ENCODE measurements at regions not wholly inside any gene's neighbourhood (a gene's known extent, or its start where the extent isn't known, plus 50 kb on each side); places are given as distances from the start of the nearest gene placed in this dataset.
"Not testable (repeated sequence)": the region's sequence is repeated elsewhere in the genome, so short reads cannot be mapped to it uniquely, and the experiment has no call there.

- H3K4me1 ChIP-seq (ENCODE audit: control insufficient read depth, extremely low read depth, insufficient read depth, low read length): no peaks in the 10 kb centered on the region
- dilution Hi-C loops (cut with MboI; ENCODE audit: extremely low pct_ligation_motif_present, low sequenced_read_pairs): no loop called here
- H3K79me2 ChIP-seq (ENCODE audit: control insufficient read depth, insufficient read depth, low read length): no peaks in the 10 kb centered on the region
- no peak overlapping the region for H3K27ac ChIP-seq (ENCODE audit: control insufficient read depth, insufficient read depth, low read length)
- H3K4me2 ChIP-seq (ENCODE audit: control insufficient read depth, extremely low read depth, insufficient read depth, low read depth, low read length): no peak overlapping the region
- DNase-seq (ENCODE audit: low read depth, low spot score): no peak
- no peaks in the 10 kb centered on the region for H3K9me1 ChIP-seq (ENCODE audit: control insufficient read depth, extremely low read depth, insufficient read depth, low read length)
- no peaks in the 10 kb centered on the region for H3K27me3 ChIP-seq (ENCODE audit: control insufficient read depth, extremely low read depth, insufficient read depth, low read length)
- no peak overlapping the region for H3K4me3 ChIP-seq (ENCODE audit: control insufficient read depth in 2 of 3, extremely low read depth in 1 of 3, insufficient read depth in 2 of 3, low read depth in 1 of 3, low read length in 3 of 3)
- no peak overlapping the region for H3K9ac ChIP-seq (ENCODE audit: control insufficient read depth, extremely low read depth, insufficient read depth, low read length)
- no peaks in the 10 kb centered on the region for H3K9me3 ChIP-seq (ENCODE audit: control insufficient read depth, low read depth, low read length)
- FAIRE-seq: no peak
- H4K20me1 ChIP-seq (ENCODE audit: control insufficient read depth, extremely low read depth, insufficient read depth, low read length): no peaks in the 10 kb centered on the region
- no peak overlapping the region for H2AFZ ChIP-seq (ENCODE audit: control insufficient read depth, low read length)
- TF ChIP-seq EZH2 (IDR thresholded peaks at IDR 0.05; ENCODE audit: low read length): no peak
- TF ChIP-seq, protein P1, sequence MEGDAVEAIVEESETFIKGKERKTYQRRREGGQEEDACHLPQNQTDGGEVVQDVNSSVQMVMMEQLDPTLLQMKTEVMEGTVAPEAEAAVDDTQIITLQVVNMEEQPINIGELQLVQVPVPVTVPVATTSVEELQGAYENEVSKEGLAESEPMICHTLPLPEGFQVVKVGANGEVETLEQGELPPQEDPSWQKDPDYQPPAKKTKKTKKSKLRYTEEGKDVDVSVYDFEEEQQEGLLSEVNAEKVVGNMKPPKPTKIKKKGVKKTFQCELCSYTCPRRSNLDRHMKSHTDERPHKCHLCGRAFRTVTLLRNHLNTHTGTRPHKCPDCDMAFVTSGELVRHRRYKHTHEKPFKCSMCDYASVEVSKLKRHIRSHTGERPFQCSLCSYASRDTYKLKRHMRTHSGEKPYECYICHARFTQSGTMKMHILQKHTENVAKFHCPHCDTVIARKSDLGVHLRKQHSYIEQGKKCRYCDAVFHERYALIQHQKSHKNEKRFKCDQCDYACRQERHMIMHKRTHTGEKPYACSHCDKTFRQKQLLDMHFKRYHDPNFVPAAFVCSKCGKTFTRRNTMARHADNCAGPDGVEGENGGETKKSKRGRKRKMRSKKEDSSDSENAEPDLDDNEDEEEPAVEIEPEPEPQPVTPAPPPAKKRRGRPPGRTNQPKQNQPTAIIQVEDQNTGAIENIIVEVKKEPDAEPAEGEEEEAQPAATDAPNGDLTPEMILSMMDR (optimal IDR thresholded peaks at IDR 0.05 in 1 of 3, IDR thresholded peaks at IDR 0.05 in 1 of 3, conservative IDR thresholded peaks at IDR 0.05 in 1 of 3; ENCODE audit: extremely low read depth in 1 of 3, insufficient read depth in 2 of 3, low read length in 3 of 3): no peak
- H3K36me3 ChIP-seq (ENCODE audit: control insufficient read depth in 2 of 2, extremely low read depth in 1 of 2, insufficient read depth in 2 of 2, low read length in 2 of 2): no peaks in the 10 kb centered on the region
These were observed 474.0 kb downstream of the IRS2 start for GRCh38 chr13:109312399-109312798.

DNA sequence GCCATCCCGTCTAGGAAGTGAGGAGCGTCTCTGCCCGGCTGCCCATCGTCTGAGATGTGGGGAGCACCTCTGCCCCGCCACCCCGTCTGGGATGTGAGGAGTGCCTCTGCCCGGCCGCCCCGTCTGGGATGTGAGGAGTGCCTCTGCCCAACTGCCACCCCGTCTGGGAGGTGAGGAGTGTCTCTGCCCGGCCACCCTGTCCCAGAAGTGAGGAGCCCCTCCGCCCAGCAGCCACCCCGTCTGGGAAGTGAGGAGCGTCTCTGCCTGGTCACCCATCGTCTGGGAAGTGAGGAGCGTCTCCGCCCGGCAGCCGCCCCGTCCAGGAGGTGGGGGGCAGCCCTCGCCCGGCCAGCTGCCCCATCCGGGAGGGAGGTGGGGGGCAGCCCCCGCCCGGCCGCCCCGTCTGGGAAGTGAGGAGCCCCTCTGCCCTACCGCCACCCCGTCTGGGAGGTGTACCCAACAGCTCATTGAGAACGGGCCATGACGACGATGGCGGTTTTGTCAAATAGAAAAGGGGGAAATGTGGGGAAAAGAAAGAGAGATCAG is 474.9 kb downstream of the IRS2 start:
- H3K9me1 ChIP-seq (ENCODE audit: control insufficient read depth, extremely low read depth, insufficient read depth, low read length); FAIRE-seq; H3K4me1 ChIP-seq (ENCODE audit: control insufficient read depth, extremely low read depth, insufficient read depth, low read length); H3K27ac ChIP-seq (ENCODE audit: control insufficient read depth, insufficient read depth, low read length); H3K27me3 ChIP-seq (ENCODE audit: control insufficient read depth, extremely low read depth, insufficient read depth, low read length); H3K4me3 ChIP-seq (ENCODE audit: control insufficient read depth in 2 of 3, extremely low read depth in 1 of 3, insufficient read depth in 2 of 3, low read depth in 1 of 3, low read length in 3 of 3); H3K79me2 ChIP-seq (ENCODE audit: control insufficient read depth, insufficient read depth, low read length); H3K9ac ChIP-seq (ENCODE audit: control insufficient read depth, extremely low read depth, insufficient read depth, low read length); H3K9me3 ChIP-seq (ENCODE audit: control insufficient read depth, low read depth, low read length); H3K4me2 ChIP-seq (ENCODE audit: control insufficient read depth, extremely low read depth, insufficient read depth, low read depth, low read length); H3K36me3 ChIP-seq (ENCODE audit: control insufficient read depth in 2 of 2, extremely low read depth in 1 of 2, insufficient read depth in 2 of 2, low read length in 2 of 2); DNase-seq (ENCODE audit: low read depth, low spot score); H4K20me1 ChIP-seq (ENCODE audit: control insufficient read depth, extremely low read depth, insufficient read depth, low read length); dilution Hi-C loops (cut with MboI; ENCODE audit: extremely low pct_ligation_motif_present, low sequenced_read_pairs); H2AFZ ChIP-seq (ENCODE audit: control insufficient read depth, low read length): not testable (repeated sequence)
